HG02852 (cell line): ENCODE measurements at regions not wholly inside any gene's neighbourhood (a gene's known extent, or its start where the extent isn't known, plus 50 kb on each side); places are given as distances from the start of the nearest gene placed in this dataset.
A peak's percentile ranks its signal among the peaks of the same experiment; 100 is the strongest.
"Not testable (repeated sequence)": the region's sequence is repeated elsewhere in the genome, so short reads cannot be mapped to it uniquely, and the experiment has no call there.

Experiments
- ATAC-seq: cut with Tn5 transposase; IDR thresholded peaks from one replicate; pipeline ENCODE4 v1.9.1; 2021; ENCODE audit warnings: mild to moderate bottlenecking, moderate library complexity; ENCODE audit not compliant: unreplicated experiment

- ATAC-seq, result no peak
Measured at GRCh38 chr1:229710746-229711145, 84.7 kb downstream of the URB2 start.

- ATAC-seq, result no peak
Measured at GRCh38 chr1:229714306-229714705, 88.3 kb downstream of the URB2 start.

- ATAC-seq, result peak; percentile 73
Measured at GRCh38 chr1:229714964-229715603, 89.0 kb downstream of the URB2 start.

GRCh38 chr1:229716069-229716468 is 90.0 kb downstream of the URB2 start:
- ATAC-seq, result no peak

GRCh38 chr1:229716704-229717103 is 90.7 kb downstream of the URB2 start:
- ATAC-seq, result no peak

- ATAC-seq, result no peak
Measured at GRCh38 chr1:229717786-229718576, 91.9 kb downstream of the URB2 start.

GRCh38 chr1:229726061-229726460 is 100.0 kb downstream of the URB2 start:
- no peak for ATAC-seq

GRCh38 chr1:229729916-229730315 is 103.9 kb downstream of the URB2 start:
- no peak for ATAC-seq

GRCh38 chr1:229730573-229730972 is 104.5 kb downstream of the URB2 start:
- no peak for ATAC-seq

- ATAC-seq, result no peak
Measured at GRCh38 chr1:229732061-229732460, 106.0 kb downstream of the URB2 start.

GRCh38 chr1:229736376-229736775 is 110.3 kb downstream of the URB2 start:
- ATAC-seq, result no peak

- not testable (repeated sequence) for ATAC-seq
Measured at GRCh38 chr1:229742614-229743013, 116.6 kb downstream of the URB2 start.

GRCh38 chr1:229749992-229750391 is 123.9 kb downstream of the URB2 start:
- ATAC-seq, result no peak

- ATAC-seq, result no peak
Measured at GRCh38 chr1:229751610-229752009, 125.6 kb downstream of the URB2 start.

- no peak for ATAC-seq
Measured at GRCh38 chr1:229752679-229753078, 126.6 kb downstream of the URB2 start.

- ATAC-seq, result no peak
Measured at GRCh38 chr1:229753764-229754551, 127.9 kb downstream of the URB2 start.

- ATAC-seq, result no peak
Measured at GRCh38 chr1:229756666-229757065, 130.6 kb downstream of the URB2 start.

- ATAC-seq, result no peak
Measured at GRCh38 chr1:229757226-229757625, 131.2 kb downstream of the URB2 start.

- no peak for ATAC-seq
Measured at GRCh38 chr1:229758101-229759036, 132.3 kb downstream of the URB2 start.

- ATAC-seq, result no peak
Measured at GRCh38 chr1:229759037-229759435, 133.0 kb downstream of the URB2 start.

- no peak for ATAC-seq
Measured at GRCh38 chr1:229759586-229759985, 133.5 kb downstream of the URB2 start.
